Loucy (cell line): ENCODE measurements at regions not wholly inside any gene's neighbourhood (a gene's known extent, or its start where the extent isn't known, plus 50 kb on each side); places are given as distances from the start of the nearest gene placed in this dataset.

Experiments used
- H2AFZ ChIP-seq: fragments of 200-600 bp; sonication (generic); 2 replicates; pipeline ENCODE4 v1.6.0; 2016; ENCODE audit warnings: antibody characterized with exemption, mild to moderate bottlenecking, low read length, moderate library complexity
- H3F3A ChIP-seq: fragments of 200-600 bp; 2 replicates; pipeline ENCODE4 v1.6.0; 2016; ENCODE audit warnings: antibody characterized with exemption, low read depth, mild to moderate bottlenecking
- H3K27me3 ChIP-seq: fragments of 200-600 bp; sonication (generic); 2 replicates; pipeline ENCODE4 v1.6.1; 2014; ENCODE audit warnings: low read length, mild to moderate bottlenecking; ENCODE audit not compliant: insufficient read depth, poor library complexity, severe bottlenecking
- H3K36me3 ChIP-seq: fragments of 200-600 bp; sonication (generic); 2 replicates; pipeline ENCODE4 v1.6.1; 2016; ENCODE audit warnings: low read length; ENCODE audit not compliant: insufficient read depth
- H3K4me1 ChIP-seq: fragments of 200-600 bp; sonication (generic); 2 replicates; pipeline ENCODE4 v1.5.1; 2014; ENCODE audit warnings: low read length, mild to moderate bottlenecking; ENCODE audit not compliant: insufficient read depth, poor library complexity, severe bottlenecking
- H3K4me2 ChIP-seq: fragments of 200-600 bp; sonication (generic); 2 replicates; pipeline ENCODE4 v1.6.0; 2014; ENCODE audit warnings: antibody characterized with exemption, low read length, low read depth, mild to moderate bottlenecking; ENCODE audit not compliant: poor library complexity, severe bottlenecking
- H3K4me3 ChIP-seq: fragments of 200-600 bp; sonication (generic); 2 replicates; pipeline ENCODE4 v1.5.1; 2014; ENCODE audit warnings: low read length, mild to moderate bottlenecking, mixed read lengths; ENCODE audit not compliant: poor library complexity, severe bottlenecking
- H3K79me2 ChIP-seq: fragments of 200-600 bp; sonication (generic); 2 replicates; pipeline ENCODE4 v1.6.1; 2014; ENCODE audit warnings: low read length; ENCODE audit not compliant: insufficient read depth
- H3K9ac ChIP-seq: fragments of 200-600 bp; sonication (generic); 2 replicates; pipeline ENCODE4 v1.6.0; 2014; ENCODE audit warnings: mild to moderate bottlenecking, low read depth, low read length, moderate library complexity; ENCODE audit not compliant: poor library complexity, severe bottlenecking
- H3K9me2 ChIP-seq: fragments of 200-600 bp; sonication (generic); replicated peaks from 2 replicates; pipeline ENCODE4 v1.6.1; 2016; ENCODE audit warnings: low read depth, low read length, mixed read lengths
- H3K9me3 ChIP-seq: fragments of 200-600 bp; sonication (generic); 2 replicates; pipeline ENCODE4 v1.6.1; 2014; ENCODE audit warnings: mild to moderate bottlenecking, antibody characterized with exemption, low read length, low read depth; ENCODE audit not compliant: insufficient read depth
- H4K20me1 ChIP-seq: fragments of 200-600 bp; sonication (generic); 2 replicates; pipeline ENCODE4 v1.6.0; 2014; ENCODE audit warnings: antibody characterized with exemption, low read length, mild to moderate bottlenecking; ENCODE audit not compliant: insufficient read depth, poor library complexity, severe bottlenecking
- CTCF ChIP-seq: fragments of 200-600 bp; sonication (generic); conservative IDR thresholded peaks from 2 replicates; pipeline ENCODE4 v1.5.1; 2014; ENCODE audit warnings: mild to moderate bottlenecking, antibody characterized with exemption, low read length
- EZH2phosphoT487 ChIP-seq: fragments of 200-600 bp; IDR thresholded peaks from 2 replicates; pipeline ENCODE4 v1.6.1; 2018; ENCODE audit warnings: antibody characterized with exemption, mild to moderate bottlenecking, moderate library complexity, borderline replicate concordance

GRCh38 chr2:147375073-147375472, 469.8 kb upstream of the ACVR2A start:
- H3K9ac ChIP-seq = no peak overlapping the region
- no peaks in the 10 kb centered on the region for H3F3A ChIP-seq
- H3K4me3 ChIP-seq = no peak overlapping the region
- no peaks in the 10 kb centered on the region for H3K9me2 ChIP-seq
- H3K4me1 ChIP-seq = no peaks in the 10 kb centered on the region
- no peaks in the 10 kb centered on the region for H4K20me1 ChIP-seq
- H2AFZ ChIP-seq = no peak overlapping the region
- H3K79me2 ChIP-seq = no peaks in the 10 kb centered on the region
- no peak for TF ChIP-seq CTCF
- no peak for TF ChIP-seq EZH2phosphoT487
- no peak overlapping the region for H3K4me2 ChIP-seq
- H3K36me3 ChIP-seq = no peaks in the 10 kb centered on the region
- H3K9me3 ChIP-seq = no peaks in the 10 kb centered on the region
- H3K27me3 ChIP-seq = no peaks in the 10 kb centered on the region

GRCh38 chr2:147374423-147374811, 470.4 kb upstream of the ACVR2A start:
- no peaks in the 10 kb centered on the region for H3F3A ChIP-seq
- H3K4me1 ChIP-seq = no peaks in the 10 kb centered on the region
- no peak for TF ChIP-seq CTCF
- no peak for TF ChIP-seq EZH2phosphoT487
- H3K4me2 ChIP-seq = no peak overlapping the region
- no peaks in the 10 kb centered on the region for H3K79me2 ChIP-seq
- H4K20me1 ChIP-seq = no peaks in the 10 kb centered on the region
- no peaks in the 10 kb centered on the region for H3K36me3 ChIP-seq
- no peak overlapping the region for H3K9ac ChIP-seq
- no peaks in the 10 kb centered on the region for H3K9me2 ChIP-seq
- H2AFZ ChIP-seq = no peak overlapping the region
- H3K27me3 ChIP-seq = no peaks in the 10 kb centered on the region
- no peaks in the 10 kb centered on the region for H3K9me3 ChIP-seq
- H3K4me3 ChIP-seq = no peak overlapping the region

GRCh38 chr2:147373800-147374422, 470.9 kb upstream of the ACVR2A start:
- Histone ChIP-seq H3K4me1 (no peaks in the 10 kb centered on the region), H4K20me1 (no peaks in the 10 kb centered on the region), H3K27me3 (no peaks in the 10 kb centered on the region), H3K36me3 (no peaks in the 10 kb centered on the region), H3K4me3 (no peak overlapping the region), H3K9me2 (no peaks in the 10 kb centered on the region), H3K9me3 (no peaks in the 10 kb centered on the region), H3K4me2 (no peak overlapping the region), H3K79me2 (no peaks in the 10 kb centered on the region), H2AFZ (no peak overlapping the region), H3K9ac (no peak overlapping the region), H3F3A (no peaks in the 10 kb centered on the region)
- TF ChIP-seq EZH2phosphoT487 (no peak), CTCF (no peak)
